Bronchial epithelial cell (primary cell): ENCODE measurements at regions not wholly inside any gene's neighbourhood (a gene's known extent, or its start where the extent isn't known, plus 50 kb on each side); places are given as distances from the start of the nearest gene placed in this dataset.

Experiments used
- DNase-seq: peaks from one replicate; pipeline ENCODE4 v3.0.0-alpha.2; 2010; ENCODE audit warnings: low read depth
- FAIRE-seq: peaks from 2 replicates; lab custom pipeline; 2011; peaks lifted over from hg19 to GRCh38; lab: Jason Lieb, UNC
- H3K27me3 ChIP-seq: 2 replicates; pipeline ENCODE4 v1.5.1; 2011; ENCODE audit warnings: low read length; ENCODE audit not compliant: control insufficient read depth, insufficient read depth
- H3K36me3 ChIP-seq: 2 replicates; pipeline ENCODE4 v1.5.1; 2011; ENCODE audit warnings: low read length; ENCODE audit not compliant: control insufficient read depth, insufficient read depth
- H3K4me3 ChIP-seq: 2 replicates; pipeline ENCODE4 v1.5.1; 2011; ENCODE audit warnings: mild to moderate bottlenecking, low read depth, low read length, control low read depth
- CTCF ChIP-seq: IDR thresholded peaks from 2 replicates; pipeline ENCODE4 v1.5.1; 2011; ENCODE audit warnings: mild to moderate bottlenecking, moderate library complexity, low read length, control low read depth, inconsistent platforms; ENCODE audit not compliant: insufficient read depth, severe bottlenecking

GRCh38 chr18:79583984-79584401 lies 95.6 kb upstream of the CTDP1 start:
- no peak for DNase-seq
- H3K4me3 ChIP-seq, result no peak overlapping the region
- H3K27me3 ChIP-seq, result peaks cover 1% of the 10 kb centered on the region
- no peak for TF ChIP-seq CTCF
- H3K36me3 ChIP-seq, result no peaks in the 10 kb centered on the region
- no peak for FAIRE-seq

- no peak for TF ChIP-seq CTCF
- Histone ChIP-seq H3K4me3 (no peak overlapping the region), H3K27me3 (peaks cover 1% of the 10 kb centered on the region), H3K36me3 (no peaks in the 10 kb centered on the region)
- no peak for DNase-seq
- no peak for FAIRE-seq
These were observed 94.9 kb upstream of the CTDP1 start for GRCh38 chr18:79584491-79585394.

- FAIRE-seq, result no peak
These were observed 93.9 kb upstream of the CTDP1 start for GRCh38 chr18:79585395-79586370.

GRCh38 chr18:79586436-79587225 lies 93.0 kb upstream of the CTDP1 start:
- DNase-seq (no peak), FAIRE-seq (no peak)
- no peak overlapping the region for H3K4me3 ChIP-seq
- no peak for TF ChIP-seq CTCF
- no peaks in the 10 kb centered on the region for H3K36me3 ChIP-seq
- peaks cover 3% of the 10 kb centered on the region for H3K27me3 ChIP-seq

More at GRCh38 chr18:79585395-79586370, 93.9 kb upstream of the CTDP1 start:
- no peak for DNase-seq
- no peak overlapping the region for H3K4me3 ChIP-seq
- H3K36me3 ChIP-seq, result no peaks in the 10 kb centered on the region
- H3K27me3 ChIP-seq, result peaks cover 3% of the 10 kb centered on the region
- no peak for TF ChIP-seq CTCF

GRCh38 chr18:79587226-79587741 lies 92.3 kb upstream of the CTDP1 start:
- no peak for TF ChIP-seq CTCF
- FAIRE-seq (no peak), DNase-seq (no peak)
- Histone ChIP-seq H3K27me3 (peaks cover 3% of the 10 kb centered on the region), H3K4me3 (no peak overlapping the region), H3K36me3 (no peaks in the 10 kb centered on the region)
